EL (cell line): ENCODE measurements at regions not wholly inside any gene's neighbourhood (a gene's known extent, or its start where the extent isn't known, plus 50 kb on each side); places are given as distances from the start of the nearest gene placed in this dataset.

Experiments
- DNase-seq: peaks from one replicate; pipeline ENCODE4 v3.0.0-alpha.2; 2016

DNA sequence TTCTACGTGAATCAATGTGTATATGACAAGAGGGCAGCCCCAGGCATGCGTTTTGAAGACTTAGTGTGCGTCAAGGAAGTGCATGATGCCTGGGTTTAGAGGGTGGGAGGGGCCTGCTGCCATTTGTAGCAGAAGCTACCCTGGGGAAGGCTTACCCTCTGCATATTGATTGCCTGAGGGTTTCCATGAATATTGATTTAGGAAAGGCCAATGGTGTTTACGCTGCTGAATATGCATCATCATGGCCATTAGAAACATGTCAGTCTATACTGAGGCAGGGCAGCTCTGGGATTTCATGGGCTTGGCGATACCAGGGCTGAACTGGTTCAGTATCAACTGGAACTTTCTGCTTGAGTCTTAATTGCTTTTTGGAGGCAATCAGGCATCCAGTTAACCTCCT lies 259.3 kb downstream of the DCDC2C start:
- no peak for DNase-seq

DNA sequence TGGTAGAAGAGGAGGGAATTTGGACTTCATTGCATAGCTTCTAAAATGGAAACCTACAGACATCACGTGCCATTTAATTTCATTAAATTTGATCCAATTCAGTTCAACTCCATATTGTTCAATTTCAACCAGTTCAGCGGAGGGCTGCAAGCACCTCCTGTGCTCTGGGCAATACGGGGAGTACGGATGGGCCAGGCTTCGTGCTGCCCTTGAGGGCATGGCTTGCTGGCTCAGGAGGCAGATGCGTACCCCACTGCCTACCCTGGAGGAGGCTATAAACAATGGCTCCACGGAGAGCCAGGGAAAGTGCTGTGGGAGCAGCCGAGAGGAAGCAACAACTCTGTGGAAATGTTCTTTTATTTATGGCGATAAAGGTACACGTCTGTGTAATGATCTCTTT lies 261.8 kb downstream of the DCDC2C start:
- DNase-seq = no peak

- DNase-seq = no peak
These were observed 262.6 kb downstream of the DCDC2C start for GRCh38 chr2:3965953-3966352.

DNA sequence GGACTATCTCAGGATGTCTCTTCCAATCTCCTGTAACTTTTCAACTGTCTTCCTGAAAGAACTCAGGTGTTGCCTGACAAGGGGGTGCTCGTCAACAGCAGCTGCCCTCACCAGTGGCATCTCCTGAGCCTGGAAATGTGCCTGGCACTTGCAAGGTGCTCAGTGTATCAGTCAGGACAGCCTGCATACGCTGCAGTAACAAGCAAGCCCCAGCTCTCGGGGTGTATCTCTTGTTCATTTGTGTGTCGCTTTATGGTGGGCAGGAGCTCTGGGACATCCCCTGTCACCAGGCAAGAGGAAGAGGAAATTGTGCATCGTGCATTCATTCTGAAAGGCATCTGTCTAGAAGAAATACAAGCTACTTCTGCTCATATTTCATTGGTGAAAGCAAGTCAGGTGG lies 263.1 kb downstream of the DCDC2C start:
- no peak for DNase-seq

- no peak for DNase-seq
These were observed 265.4 kb downstream of the DCDC2C start for GRCh38 chr2:3968736-3969135.

GRCh38 chr2:3970791-3971651 lies 267.6 kb downstream of the DCDC2C start:
- no peak for DNase-seq

- DNase-seq = no peak
These were observed 268.3 kb downstream of the DCDC2C start for GRCh38 chr2:3971652-3972192.

DNA sequence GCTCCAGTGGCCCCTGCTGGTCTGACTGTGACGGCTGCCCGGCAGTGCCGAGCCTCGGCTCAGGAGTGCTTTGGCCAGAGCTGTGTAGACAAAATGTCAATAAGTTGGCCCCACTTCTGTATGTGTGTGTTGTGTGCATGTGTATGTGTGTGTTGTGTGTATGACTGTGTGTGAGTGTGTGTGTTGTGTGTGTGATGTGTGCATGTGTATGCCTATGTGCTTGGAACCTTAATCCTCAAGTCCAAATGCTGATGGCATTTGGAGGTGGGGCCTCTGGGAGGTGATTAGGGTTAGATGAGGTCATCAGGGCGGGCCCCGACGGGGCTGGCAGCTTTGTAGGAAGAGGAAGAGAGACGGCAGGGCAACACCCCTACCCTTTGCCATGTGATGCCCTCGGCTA lies 269.0 kb downstream of the DCDC2C start:
- DNase-seq = no peak

DNA sequence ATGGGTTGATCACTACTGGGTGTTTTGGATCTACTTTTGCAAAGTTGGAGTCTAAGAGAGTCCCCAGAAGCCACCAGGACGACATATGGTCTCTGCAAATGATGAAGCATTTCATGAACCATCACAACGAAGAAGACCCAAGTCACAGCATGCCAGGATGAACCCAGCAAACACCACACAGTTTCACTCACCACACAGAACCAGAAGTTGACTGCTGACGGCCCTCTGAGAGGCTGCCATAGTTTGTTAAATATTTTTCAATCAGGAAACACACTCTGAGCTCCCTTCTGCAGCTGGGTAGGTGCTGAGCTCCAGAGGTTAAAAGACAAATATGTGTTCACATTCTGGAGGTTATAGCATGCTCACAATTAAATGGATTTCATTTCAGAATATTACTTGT lies 271.4 kb downstream of the DCDC2C start:
- DNase-seq = no peak

DNA sequence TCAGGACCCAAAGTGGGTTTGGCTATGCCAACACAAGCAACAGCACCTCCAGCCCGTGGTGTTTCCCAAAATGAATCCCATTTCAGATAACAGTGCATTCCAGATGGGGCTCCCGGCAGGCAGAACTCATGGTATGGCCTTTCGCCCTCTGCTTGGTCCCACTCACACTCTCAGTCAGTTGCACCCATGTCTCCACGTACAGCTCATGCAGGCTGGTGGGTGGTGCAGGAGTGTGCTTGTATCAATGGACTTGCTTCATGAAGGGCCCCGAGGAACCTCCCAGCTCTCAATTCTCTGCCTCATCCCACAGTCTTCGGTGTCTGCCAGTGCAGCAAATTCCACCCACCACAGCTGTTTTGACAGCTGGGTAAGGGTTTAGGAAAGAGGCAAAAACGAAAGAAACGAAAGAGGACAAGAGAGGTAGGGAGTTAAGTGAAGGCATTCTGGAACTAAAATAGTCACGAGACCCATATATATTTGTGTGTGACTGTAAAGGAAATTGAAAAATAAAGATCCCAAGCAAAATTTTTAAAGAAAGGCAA lies 278.1 kb downstream of the DCDC2C start:
- no peak for DNase-seq

- no peak for DNase-seq
These were observed 278.8 kb downstream of the DCDC2C start for GRCh38 chr2:3982160-3982559.

DNA sequence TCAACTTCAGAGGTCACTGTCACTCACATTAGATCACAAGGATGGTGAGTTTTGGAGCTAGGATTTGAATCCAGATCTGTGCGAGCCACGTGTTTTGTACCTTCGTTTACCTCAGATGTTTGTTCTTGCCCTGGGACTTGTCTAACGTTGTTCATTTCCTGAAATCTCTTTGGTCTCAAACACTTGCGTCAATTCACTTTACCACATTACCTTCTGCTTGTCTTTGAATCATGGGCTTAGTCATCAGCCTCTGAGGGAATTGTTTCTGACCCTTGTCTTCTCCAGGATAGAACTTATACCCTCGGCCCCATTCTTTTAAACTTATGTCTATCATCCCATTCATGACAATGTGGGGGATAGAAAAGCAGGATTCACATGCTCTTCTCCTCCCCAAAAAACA lies 282.7 kb downstream of the DCDC2C start:
- DNase-seq = no peak

- DNase-seq = no peak
These were observed 283.3 kb downstream of the DCDC2C start for GRCh38 chr2:3986530-3987258.

GRCh38 chr2:4002841-4003403 lies 299.5 kb downstream of the DCDC2C start:
- no peak for DNase-seq

DNA sequence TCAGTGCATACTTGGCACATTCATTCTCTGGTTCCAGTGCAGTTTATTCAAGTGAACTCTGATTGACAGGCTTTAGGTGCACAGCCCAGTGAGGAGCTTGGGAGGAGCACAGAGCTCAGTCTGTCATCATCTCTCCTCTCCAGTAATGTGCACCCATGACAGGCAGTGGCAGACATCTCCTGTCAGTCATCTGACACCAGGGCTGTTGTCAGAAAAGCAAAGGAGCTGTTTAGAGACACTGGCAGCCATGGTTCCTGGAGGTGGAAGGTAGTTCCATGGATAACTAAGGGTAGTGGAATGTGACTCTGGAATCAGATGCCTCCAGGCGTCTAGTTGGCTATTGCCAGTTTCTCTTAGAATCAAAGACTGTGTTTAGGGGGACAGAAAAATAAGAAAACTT lies 308.8 kb downstream of the DCDC2C start:
- DNase-seq = no peak

DNA sequence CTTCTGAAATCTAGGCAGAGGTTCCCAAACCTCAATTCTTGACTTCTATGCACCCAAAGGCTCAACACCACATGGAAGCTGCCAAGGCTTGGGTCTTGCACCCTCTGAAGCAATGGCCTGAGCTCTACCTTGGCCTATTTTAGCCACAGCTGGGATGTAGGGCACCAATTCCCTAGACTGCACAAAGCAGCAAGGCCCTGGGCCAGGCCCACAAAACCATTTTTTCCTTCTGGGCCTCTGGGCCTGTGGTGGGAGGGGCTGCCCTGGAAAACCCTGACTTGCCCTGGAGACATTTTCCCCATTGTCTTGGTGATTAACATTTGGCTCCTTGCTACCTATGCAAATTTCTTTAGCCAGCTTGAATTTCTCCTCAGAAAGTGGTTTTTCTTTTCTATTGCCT lies 315.2 kb downstream of the DCDC2C start:
- DNase-seq = no peak

DNA sequence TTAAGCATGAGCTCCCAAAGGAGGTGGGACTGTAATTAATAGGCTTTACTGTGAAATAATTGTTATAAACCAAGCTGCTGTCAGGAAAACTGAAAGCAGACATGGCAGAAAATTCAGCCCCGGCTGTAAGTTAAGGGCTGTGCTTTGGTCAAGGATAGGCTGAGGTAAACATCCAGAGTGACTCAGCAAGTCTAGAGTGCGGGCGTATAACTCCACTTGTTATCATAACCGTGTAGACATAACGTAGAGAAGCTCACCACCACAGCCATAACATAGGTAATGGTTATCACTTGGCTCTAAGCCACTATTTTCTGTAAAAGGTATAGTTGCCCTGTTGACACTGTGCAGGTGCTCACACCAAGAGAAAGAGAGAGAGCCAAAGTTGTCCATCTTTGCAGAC lies 316.8 kb downstream of the DCDC2C start:
- no peak for DNase-seq

DNA sequence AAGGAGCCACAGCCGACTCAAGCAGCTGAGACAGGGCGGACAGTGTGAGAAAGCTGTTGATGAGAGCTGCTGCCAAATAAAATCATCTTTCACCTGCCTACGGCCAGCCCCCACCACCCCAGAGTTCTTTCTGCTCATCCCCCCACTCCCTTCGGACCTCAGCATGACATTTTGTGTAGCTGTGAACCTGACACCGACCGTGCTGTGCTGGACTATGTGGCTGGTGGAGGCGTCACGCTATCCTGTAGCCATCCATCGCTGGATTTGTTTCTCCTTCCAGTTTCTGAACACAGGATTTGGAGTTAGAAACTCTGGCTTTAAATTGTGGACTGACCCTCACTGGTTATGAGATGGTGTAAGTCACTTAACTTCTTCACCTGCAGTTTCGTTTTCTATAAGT lies 317.3 kb downstream of the DCDC2C start:
- no peak for DNase-seq

DNA sequence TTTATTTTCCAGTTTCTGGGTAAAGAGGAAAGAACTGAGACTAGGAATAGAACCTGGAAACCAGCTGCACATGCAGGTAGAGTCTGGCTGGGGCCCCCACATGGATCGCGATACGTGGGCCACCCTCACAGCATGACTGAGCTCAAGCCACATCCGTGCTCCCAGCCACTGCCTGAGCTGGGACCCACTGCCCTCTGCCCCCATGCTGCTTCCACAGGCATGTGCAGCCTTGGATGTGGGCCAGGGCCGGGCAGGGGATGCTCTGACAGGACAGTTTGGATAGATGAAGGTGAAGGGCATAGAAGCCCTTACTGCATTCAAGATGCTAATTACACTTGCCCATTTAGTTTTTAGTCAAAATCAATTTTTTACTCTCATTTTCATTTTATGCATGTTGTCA lies 321.2 kb downstream of the DCDC2C start:
- DNase-seq = no peak

GRCh38 chr2:4029081-4029480 lies 325.7 kb downstream of the DCDC2C start:
- DNase-seq = no peak

DNA sequence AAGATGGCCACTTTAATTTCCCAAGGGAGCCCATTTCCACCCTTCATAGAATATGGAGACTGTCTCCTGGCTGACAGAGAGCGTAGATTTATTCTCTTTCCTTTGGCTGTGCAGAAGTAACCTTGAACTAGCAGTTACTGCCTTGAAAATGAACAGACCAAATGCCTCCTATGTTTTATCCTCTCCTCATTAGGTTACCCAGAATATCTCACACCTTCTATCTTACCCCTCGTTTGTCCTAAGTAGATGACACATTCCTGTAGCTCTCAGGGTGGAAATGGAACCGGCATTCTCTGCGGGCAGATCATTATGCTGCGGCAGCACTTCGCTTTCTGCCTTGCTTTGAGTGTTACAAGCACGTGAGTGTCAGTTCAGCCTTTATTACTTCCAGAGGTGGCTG lies 336.5 kb downstream of the DCDC2C start:
- DNase-seq = no peak

DNA sequence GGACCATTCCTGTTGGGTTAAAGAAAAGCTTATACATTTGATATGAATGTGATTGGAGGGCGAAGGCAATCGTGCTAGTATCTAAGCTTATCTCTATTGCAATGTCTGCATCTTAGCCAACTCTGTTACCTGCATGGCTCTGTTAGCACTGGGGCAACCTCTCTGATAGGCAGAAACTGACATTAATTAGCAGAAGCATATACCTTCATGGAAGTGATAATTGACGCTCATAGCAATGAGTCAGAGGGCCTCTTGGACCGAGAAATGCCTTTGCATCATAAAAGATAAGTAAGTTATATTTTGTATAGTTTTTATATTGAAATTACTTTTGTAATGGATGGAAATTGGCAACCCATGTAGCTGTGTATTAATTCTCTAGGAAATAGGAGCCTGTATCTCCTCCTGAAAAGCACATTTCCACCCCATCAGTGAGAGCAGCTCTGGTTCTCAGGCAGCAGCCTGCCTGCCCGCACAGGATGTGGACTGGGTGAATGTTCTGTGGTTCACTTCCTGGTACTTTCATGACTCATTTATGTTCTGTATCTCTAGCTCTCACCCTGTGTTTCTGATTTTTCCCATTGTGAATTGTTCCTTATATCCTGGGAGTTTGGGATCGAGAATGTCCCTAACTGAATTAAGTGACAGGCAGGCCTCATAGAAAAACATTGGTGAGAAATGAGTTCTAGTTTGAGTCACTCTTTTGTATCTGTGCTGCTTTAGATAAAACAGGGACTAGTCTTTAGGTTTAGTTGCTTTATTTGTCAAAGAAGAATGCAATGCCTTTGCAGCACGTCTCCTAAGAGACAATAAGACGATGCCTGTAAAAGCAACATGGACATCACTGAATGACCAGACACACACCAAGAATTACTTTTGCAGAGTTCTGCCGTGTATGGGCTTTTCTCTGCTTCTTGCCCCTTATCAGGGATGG lies 344.9 kb downstream of the DCDC2C start:
- DNase-seq = no peak
